Gastroesophageal sphincter (tissue), 3 donors: ENCODE measurements at regions not wholly inside any gene's neighbourhood (a gene's known extent, or its start where the extent isn't known, plus 50 kb on each side); places are given as distances from the start of the nearest gene placed in this dataset.

Experiments used
- POLR2A ChIP-seq, 2 donors: fragments of 450-650 bp; IDR thresholded peaks; one replicate each; pipeline ENCODE4 v1.6.1; 2017; ENCODE audit warnings: antibody characterized with exemption in 2 of 2, mild to moderate bottlenecking in 2 of 2, moderate library complexity in 1 of 2
- TF ChIP-seq, protein P1 (sequence below), 4 experiments: fragments of 200-600 bp in 2 of 4; fragments of 450-650 bp in 2 of 4; sonication (generic) in 1 of 4; IDR thresholded peaks; one replicate each; pipeline ENCODE4 v1.5.1; 2017 to 2019; ENCODE audit warnings: antibody characterized with exemption in 4 of 4, mild to moderate bottlenecking in 2 of 4, moderate library complexity in 2 of 4

DNA sequence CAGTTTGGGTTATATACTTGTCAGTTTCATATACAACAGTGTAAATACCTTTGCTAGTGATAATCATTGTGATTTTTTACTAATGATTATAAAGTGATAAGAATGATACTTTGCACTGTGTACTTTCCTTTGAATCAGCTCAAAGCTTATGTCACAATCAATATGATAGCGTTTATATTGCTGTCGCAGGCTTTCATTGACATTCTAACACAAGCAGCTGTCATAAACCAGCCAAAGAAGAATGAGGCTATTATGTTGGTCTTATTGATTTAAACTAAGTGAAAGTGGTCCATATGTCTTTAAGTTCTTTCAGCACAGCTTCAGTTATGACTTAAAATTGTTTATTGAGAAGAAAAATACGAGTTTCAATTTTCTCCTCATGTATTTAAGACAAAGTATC, 272.7 kb upstream of the RGMB start:
- TF ChIP-seq, protein P1, sequence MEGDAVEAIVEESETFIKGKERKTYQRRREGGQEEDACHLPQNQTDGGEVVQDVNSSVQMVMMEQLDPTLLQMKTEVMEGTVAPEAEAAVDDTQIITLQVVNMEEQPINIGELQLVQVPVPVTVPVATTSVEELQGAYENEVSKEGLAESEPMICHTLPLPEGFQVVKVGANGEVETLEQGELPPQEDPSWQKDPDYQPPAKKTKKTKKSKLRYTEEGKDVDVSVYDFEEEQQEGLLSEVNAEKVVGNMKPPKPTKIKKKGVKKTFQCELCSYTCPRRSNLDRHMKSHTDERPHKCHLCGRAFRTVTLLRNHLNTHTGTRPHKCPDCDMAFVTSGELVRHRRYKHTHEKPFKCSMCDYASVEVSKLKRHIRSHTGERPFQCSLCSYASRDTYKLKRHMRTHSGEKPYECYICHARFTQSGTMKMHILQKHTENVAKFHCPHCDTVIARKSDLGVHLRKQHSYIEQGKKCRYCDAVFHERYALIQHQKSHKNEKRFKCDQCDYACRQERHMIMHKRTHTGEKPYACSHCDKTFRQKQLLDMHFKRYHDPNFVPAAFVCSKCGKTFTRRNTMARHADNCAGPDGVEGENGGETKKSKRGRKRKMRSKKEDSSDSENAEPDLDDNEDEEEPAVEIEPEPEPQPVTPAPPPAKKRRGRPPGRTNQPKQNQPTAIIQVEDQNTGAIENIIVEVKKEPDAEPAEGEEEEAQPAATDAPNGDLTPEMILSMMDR (IDR thresholded peaks at IDR 0.05), result no peak
- no peak for TF ChIP-seq POLR2A (IDR thresholded peaks at IDR 0.05)
